Psoas muscle (tissue), 7 donors: ENCODE measurements at regions not wholly inside any gene's neighbourhood (a gene's known extent, or its start where the extent isn't known, plus 50 kb on each side); places are given as distances from the start of the nearest gene placed in this dataset.

ENCODE experiments used
- ATAC-seq, 4 donors: fragments of 200-7000 bp; cut with Tn5 transposase; one replicate each; pipeline ENCODE4 v1.9.1; 2020; ENCODE audit warnings: moderate library complexity in 3 of 4, mild to moderate bottlenecking in 2 of 4
- DNase-seq, 2 donors: peaks; one replicate each; pipeline ENCODE4 v3.0.0-alpha.2; 2020
- H3K27ac ChIP-seq: fragments of 200-600 bp; one replicate; pipeline ENCODE4 v1.8.0; 2022
- H3K27me3 ChIP-seq, 3 donors: fragments of 200-600 bp in 1 of 3; one replicate each; pipeline versions ENCODE4 v1.6.1 to v1.8.0; 2013 to 2022; ENCODE audit warnings: low read length in 2 of 3, mild to moderate bottlenecking in 2 of 3, moderate library complexity in 1 of 3; ENCODE audit not compliant: insufficient read depth in 3 of 3
- H3K36me3 ChIP-seq, 2 donors: fragments of 200-600 bp in 1 of 2; one replicate each; pipeline versions ENCODE4 v1.6.1 to v1.8.0; 2013 to 2022; ENCODE audit warnings: low read depth in 1 of 2, mild to moderate bottlenecking in 1 of 2, moderate library complexity in 1 of 2; ENCODE audit not compliant: insufficient read depth in 1 of 2
- H3K4me1 ChIP-seq: fragments of 200-600 bp; one replicate; pipeline ENCODE4 v1.8.0; 2022
- H3K4me3 ChIP-seq: fragments of 200-600 bp; one replicate; pipeline ENCODE4 v1.8.0; 2022; ENCODE audit warnings: mild to moderate bottlenecking
- H3K9me3 ChIP-seq: fragments of 200-600 bp; one replicate; pipeline ENCODE4 v1.8.0; 2022
- CTCF ChIP-seq: fragments of 200-600 bp; IDR thresholded peaks from one replicate; pipeline ENCODE4 v1.8.0; 2022; ENCODE audit warnings: antibody characterized with exemption
- WGBS, 3 donors: extraction: QIAGEN DNeasy Blood & Tissue Kit; methylation state at CpG; one replicate each; pipeline versions ENCODE4 v1.1.6 to v1.1.7; 2013; 5-methylcytosine and 5-hydroxymethylcytosine counted together
- intact Hi-C, 2 donors: fragments of 100-400 bp; cut with DNase I; formaldehyde crosslinking; loops; one replicate each; pipeline versions ENCODE4 v1.11.0 to v1.14.2; 2022
- donor health status: healthy with polysubstance abuse.
- donor health status: DM: no; HTN: no; CAD: no; lungs with moderate emphysema.
- donor health status: Bipolar disorder and iron deficiency.
- donor health status: healthy.
- donor health status: DM: yes; HTN: yes; CAD: no.
- donor health status: DM: no; HTN: no; CAD: no.
- donor health status: DM: yes; HTN: yes; CAD: no.

- Histone ChIP-seq H3K4me1 (no peaks in the 10 kb centered on the region), H3K9me3 (no peaks in the 10 kb centered on the region), H3K4me3 (no peak overlapping the region), H3K36me3 (no peaks in the 10 kb centered on the region), H3K27ac (no peak overlapping the region), H3K27me3 (peaks cover 0 to 2% (median 0%) of the 10 kb centered on the region in 3 donors)
- ATAC-seq (no peak), DNase-seq (no peak)
- WGBS, 3 donors = 81 to 87% (median 83%) methylated on average over 4 of the region's 4 CpGs
- no peak for TF ChIP-seq CTCF
- intact Hi-C loops = no loop called here
These were observed 563.4 kb upstream of the PLXNA2 start for GRCh38 chr1:208807446-208808127.

GRCh38 chr1:208808301-208808700, 564.1 kb upstream of the PLXNA2 start:
- DNase-seq (no peak), ATAC-seq (no peak)
- 90 to 100% (median 96%) methylated on average over 1 of the region's 1 CpG for WGBS, 3 donors
- no peaks in the 10 kb centered on the region for H3K9me3 ChIP-seq
- no peak for TF ChIP-seq CTCF
- no peak overlapping the region for H3K4me3 ChIP-seq
- H3K27me3 ChIP-seq = peaks cover 0 to 2% (median 0%) of the 10 kb centered on the region in 3 donors
- intact Hi-C loops = no loop called here
- no peaks in the 10 kb centered on the region for H3K36me3 ChIP-seq
- H3K27ac ChIP-seq = no peak overlapping the region
- H3K4me1 ChIP-seq = no peaks in the 10 kb centered on the region

GRCh38 chr1:208809876-208810275, 565.7 kb upstream of the PLXNA2 start:
- no peak overlapping the region for H3K4me3 ChIP-seq
- ATAC-seq (no peak), DNase-seq (no peak)
- intact Hi-C loops = no loop called here
- H3K36me3 ChIP-seq = no peaks in the 10 kb centered on the region
- no peak for TF ChIP-seq CTCF
- WGBS, 3 donors = 42 to 52% (median 43%) methylated on average over 3 of the region's 3 CpGs
- no peaks in the 10 kb centered on the region for H3K4me1 ChIP-seq
- no peaks in the 10 kb centered on the region for H3K9me3 ChIP-seq
- H3K27me3 ChIP-seq = peaks cover 0 to 2% (median 0%) of the 10 kb centered on the region in 3 donors
- H3K27ac ChIP-seq = no peak overlapping the region

- Histone ChIP-seq H3K4me3 (no peak overlapping the region), H3K27me3 (no peaks in the 10 kb centered on the region), H3K36me3 (no peaks in the 10 kb centered on the region), H3K4me1 (no peaks in the 10 kb centered on the region), H3K9me3 (no peaks in the 10 kb centered on the region), H3K27ac (no peak overlapping the region)
- 74 to 83% (median 77%) methylated on average over 8 of the region's 8 CpGs for WGBS, 3 donors
- intact Hi-C loops = no loop called here
- no peak for DNase-seq
- no peak for ATAC-seq
- TF ChIP-seq CTCF = no peak
These were observed 574.7 kb upstream of the PLXNA2 start for GRCh38 chr1:208818770-208819445.
